Fibroblast of pulmonary artery (primary cell): ENCODE measurements at regions not wholly inside any gene's neighbourhood (a gene's known extent, or its start where the extent isn't known, plus 50 kb on each side); places are given as distances from the start of the nearest gene placed in this dataset.

Experiments
- DNase-seq: peaks from one replicate; pipeline ENCODE4 v3.0.0-alpha.2; 2010; ENCODE audit warnings: low read depth
- H3K4me3 ChIP-seq: replicated peaks from 2 replicates; pipeline ENCODE4 v1.5.1; 2011; ENCODE audit warnings: low read depth, mild to moderate bottlenecking, control low read depth, low read length, moderate library complexity
- CTCF ChIP-seq: IDR thresholded peaks from 2 replicates; pipeline ENCODE4 v1.5.1; 2011; ENCODE audit warnings: mild to moderate bottlenecking, control low read depth, low read length, inconsistent platforms; ENCODE audit errors: missing control alignments

DNA sequence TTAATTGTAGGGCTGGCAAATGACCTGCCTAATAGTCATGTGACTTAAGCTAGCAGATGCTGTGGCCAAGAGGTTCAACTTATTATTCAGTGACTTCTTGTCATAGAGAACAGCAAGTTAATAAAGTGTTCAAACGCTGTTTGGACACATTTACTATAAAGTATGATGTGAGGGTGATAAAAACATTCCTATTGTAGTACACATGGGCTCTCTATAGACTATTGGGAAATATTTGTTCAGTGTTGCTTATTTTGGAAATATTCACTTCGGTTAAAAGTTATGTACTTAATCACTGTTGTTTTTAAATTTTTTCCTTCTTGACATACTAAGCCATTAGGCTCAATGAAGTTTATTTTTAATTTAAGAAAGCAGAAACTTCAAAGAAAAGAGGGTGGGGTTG, 345.0 kb downstream of the NNT start:
- peak; percentile 1 for DNase-seq
- no peak for TF ChIP-seq CTCF
- no peak overlapping the region for H3K4me3 ChIP-seq

DNA sequence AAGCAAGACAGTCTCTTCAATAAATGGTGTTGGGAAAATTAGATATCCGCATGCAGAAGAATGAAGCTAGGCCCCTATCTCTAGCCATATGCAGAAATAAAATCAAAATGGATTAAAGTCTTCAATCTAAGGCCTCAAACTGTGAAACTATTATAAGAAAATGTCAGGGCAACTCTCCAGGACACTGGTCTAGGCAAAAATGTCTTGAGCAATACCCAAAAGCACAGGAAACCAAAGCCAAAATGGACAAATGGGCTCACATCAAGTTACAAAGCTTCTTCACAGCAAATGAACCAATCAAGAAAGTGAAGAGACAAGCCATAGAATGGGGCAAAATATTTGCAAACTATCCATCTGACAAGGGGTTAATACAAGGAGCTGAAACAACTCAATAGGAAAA, 338.8 kb downstream of the NNT start:
- no peak overlapping the region for H3K4me3 ChIP-seq
- DNase-seq = no peak
- TF ChIP-seq CTCF = no peak

DNA sequence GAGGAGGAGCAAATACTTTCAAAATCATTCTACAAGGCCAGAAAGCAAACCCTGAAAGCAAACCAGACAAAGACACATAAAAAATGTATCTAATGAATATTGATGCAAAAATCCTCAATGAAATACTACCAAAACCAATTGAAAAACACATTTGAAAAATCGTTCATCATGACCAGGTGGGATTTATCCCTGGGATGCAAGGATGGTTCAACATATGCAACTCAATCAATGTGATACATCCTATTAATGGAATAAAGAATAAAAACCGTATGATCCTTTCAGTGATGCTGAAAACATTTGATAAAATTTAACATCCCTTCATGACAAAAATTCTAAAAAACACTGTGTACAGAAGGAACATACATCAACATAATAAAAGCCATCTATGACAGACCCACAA, 337.6 kb downstream of the NNT start:
- no peak for DNase-seq
- TF ChIP-seq CTCF = no peak
- no peak overlapping the region for H3K4me3 ChIP-seq

DNA sequence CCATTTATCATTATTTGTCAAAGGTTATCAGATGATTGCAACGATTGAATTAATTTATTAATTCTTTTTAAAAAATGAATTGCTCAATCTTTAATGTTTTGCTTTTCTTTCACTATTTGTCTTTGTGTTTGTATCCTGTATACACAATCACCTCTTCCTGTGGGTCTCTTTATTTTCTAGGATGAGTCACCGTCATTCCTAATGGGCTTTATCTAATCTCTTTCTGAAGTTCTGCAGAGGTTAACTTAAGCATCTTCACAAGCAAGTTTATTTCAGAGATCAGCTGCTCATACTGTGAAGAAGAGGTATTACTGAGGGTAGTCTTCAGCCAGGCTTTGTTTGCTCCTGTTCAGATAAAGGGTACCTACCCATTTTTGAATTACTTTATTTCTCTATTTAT, 323.9 kb downstream of the NNT start:
- DNase-seq = no peak
- no peak for TF ChIP-seq CTCF
- H3K4me3 ChIP-seq = no peak overlapping the region

GRCh38 chr5:43920422-43920821, 317.4 kb downstream of the NNT start:
- TF ChIP-seq CTCF = no peak
- H3K4me3 ChIP-seq = no peak overlapping the region
- no peak for DNase-seq

DNA sequence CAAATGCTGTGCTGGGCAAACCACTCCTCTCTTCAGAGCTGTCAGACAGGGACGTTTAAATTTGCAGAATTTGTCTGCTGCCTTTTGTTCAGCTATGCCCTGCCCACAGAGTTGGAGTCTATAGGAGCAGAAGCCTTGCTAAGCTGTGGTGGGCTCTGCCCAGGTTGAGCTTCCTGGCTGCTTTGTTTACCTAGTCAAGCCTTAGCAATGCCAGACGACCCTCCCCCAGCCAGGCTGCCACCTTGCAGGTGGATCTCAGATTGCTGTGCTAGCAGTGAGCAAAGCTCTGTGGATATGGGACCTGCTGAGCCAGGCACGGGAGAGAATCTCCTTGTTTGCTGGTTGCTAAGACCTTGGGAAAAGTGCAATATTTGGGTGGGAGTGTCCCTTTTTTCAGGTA, 314.9 kb downstream of the NNT start:
- DNase-seq = no peak
- TF ChIP-seq CTCF = no peak
- H3K4me3 ChIP-seq = no peak overlapping the region

DNA sequence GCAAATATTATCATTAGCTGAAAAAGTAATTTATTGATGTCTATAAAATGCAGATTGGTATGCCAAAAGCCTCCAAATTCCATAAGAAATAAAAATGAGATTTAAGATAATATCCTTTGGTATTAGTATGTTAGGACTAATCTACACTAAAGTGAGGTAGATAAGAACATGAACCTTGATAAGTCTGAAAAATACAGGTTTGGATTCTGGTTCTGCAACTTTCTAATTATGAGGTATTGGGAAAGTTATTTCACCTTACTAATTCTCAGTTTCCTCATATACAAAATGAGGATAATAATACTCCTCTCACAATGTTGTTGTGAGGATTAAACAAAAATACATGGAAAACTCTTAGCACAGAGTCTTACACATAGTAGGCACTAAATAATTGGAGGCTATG, 300.1 kb downstream of the NNT start:
- no peak for DNase-seq
- no peak overlapping the region for H3K4me3 ChIP-seq
- TF ChIP-seq CTCF = no peak
